DND-41 (cell line): ENCODE measurements at regions not wholly inside any gene's neighbourhood (a gene's known extent, or its start where the extent isn't known, plus 50 kb on each side); places are given as distances from the start of the nearest gene placed in this dataset.

Source experiments
- CTCF ChIP-seq: IDR thresholded peaks from 2 replicates; pipeline ENCODE4 v1.5.1; 2012; ENCODE audit warnings: borderline replicate concordance, low read length, moderate library complexity, mild to moderate bottlenecking; ENCODE audit not compliant: poor library complexity, severe bottlenecking; ENCODE audit errors: extremely low read depth
- EZH2 ChIP-seq: IDR thresholded peaks from 3 replicates; pipeline ENCODE4 v1.6.1; 2012; ENCODE audit warnings: borderline replicate concordance, low read depth, mild to moderate bottlenecking, moderate library complexity, low read length, inconsistent platforms; ENCODE audit not compliant: severe bottlenecking

DNA sequence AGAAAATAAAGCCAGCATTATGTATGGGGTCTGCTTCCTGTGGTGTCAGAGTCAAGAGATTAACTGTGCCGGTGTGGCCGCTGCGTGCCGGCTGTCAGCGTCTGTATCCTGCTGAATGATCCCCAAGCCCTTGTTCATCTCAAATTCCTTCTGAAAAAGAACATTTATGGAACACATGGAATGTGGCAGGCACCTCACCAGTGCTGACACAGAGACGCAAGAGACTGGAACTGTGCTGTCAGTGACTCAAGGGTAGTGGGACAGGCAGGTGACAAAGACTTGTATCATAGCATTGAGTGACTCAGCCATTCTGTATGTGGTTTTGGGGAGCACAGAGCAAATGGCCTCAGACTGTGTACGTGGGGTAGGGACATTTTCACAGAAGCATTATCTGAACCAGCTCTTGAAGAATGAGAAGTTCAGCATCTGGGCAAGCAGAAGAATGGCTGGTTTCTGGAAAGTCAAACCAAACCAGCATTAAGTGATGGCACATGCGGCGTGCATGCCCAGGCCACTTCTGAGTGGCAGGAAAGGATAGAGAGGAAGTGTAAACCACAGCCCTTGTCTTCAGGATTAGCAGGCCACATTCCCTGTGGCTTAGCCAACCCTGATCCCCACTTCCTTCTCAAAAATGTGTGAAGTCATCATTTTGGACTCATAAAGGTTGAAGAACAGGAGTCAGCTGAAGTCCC lies 54.0 kb upstream of the IRS2 start:
- TF ChIP-seq CTCF = no peak
- TF ChIP-seq EZH2 = no peak
